Right hindlimb (tissue), 1 donor: ENCODE measurements at regions not wholly inside any gene's neighbourhood (a gene's known extent, or its start where the extent isn't known, plus 50 kb on each side); places are given as distances from the start of the nearest gene placed in this dataset.
"Not testable (repeated sequence)": the region's sequence is repeated elsewhere in the genome, so short reads cannot be mapped to it uniquely, and the experiment has no call there.

ENCODE experiments used
- DNase-seq: peaks from one replicate; pipeline ENCODE4 v3.0.0-alpha.2; 2018

DNA sequence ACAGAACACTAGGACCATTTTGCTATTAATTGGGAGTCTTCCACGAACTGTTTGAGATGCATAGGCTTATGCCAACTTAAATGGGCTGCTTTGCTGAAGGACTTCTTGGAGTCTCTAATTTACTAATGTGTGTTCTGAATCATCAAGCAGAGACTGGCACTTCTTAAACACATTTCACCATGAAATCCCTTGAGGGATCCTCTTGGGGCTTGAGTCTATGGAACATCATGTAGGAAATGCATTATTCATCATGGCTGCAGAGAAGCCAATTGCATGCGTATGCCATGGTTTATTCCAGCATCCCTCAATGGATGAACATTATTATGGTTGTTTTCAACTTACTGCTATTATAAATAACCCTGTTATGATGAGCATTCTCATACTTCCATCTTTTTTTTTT, 73.4 kb downstream of the FGD2 start:
- no peak for DNase-seq

DNA sequence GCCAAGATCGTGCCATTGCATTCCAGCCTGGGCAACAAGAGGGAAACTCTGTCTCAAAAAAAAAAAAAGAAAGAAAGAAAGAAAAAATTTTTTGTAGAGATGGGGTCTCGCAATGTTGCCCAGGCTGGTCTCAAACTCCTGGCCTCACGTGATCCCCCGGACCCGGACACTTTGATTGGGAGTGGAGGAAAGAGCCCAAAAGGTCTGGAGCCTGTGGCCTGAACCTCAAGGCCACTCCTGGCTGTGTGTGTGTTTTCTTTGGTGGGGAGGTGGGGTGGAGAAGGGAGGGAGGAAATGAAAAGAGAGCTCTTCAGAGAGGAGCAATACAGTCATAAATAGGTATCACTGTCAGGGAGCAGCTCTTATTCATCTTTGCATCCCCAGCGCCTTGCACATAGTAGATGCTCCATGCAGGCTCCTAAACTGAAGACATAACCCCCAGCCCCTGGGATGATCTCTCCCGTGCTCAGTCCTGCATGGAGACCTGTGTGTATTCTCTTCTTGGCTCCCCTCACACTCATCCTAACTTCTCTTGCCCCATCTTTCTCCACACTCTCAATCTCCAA, 75.7 kb downstream of the FGD2 start:
- no peak for DNase-seq

DNA sequence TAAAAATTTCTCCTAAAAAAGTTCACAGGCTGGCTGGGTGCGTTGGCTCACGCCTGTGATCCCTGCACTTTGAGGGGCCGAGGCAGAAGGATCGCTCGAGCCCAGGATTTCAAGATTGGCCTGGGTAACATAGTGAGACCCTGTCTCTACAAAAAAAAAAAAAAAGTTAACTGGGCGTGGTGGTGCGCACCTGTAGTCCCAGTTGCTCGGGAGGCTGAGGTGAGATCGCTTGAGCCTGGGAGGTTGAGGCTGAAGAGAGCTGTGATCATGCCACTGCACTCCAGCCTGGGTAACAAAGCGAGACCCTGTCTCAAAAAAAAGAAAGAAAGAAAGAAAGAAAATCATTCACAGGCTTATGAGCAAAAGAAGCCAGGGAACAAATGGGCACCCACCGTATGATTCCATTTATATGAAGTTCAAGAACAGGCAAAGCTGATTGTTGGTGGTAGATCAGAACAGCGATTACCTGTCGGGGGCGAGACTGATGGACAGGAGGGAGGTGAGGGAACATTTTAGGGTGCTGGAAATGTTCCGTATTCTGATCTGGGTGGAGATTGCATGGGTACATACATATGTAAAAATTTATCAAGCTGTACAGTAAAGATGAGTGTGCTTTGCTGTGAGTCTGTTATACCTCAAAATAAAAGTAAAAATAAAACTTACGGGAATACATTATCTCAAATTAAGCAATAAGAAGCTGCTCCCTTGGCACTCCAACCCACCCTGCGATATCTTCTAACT, 77.1 kb downstream of the FGD2 start:
- no peak for DNase-seq

DNA sequence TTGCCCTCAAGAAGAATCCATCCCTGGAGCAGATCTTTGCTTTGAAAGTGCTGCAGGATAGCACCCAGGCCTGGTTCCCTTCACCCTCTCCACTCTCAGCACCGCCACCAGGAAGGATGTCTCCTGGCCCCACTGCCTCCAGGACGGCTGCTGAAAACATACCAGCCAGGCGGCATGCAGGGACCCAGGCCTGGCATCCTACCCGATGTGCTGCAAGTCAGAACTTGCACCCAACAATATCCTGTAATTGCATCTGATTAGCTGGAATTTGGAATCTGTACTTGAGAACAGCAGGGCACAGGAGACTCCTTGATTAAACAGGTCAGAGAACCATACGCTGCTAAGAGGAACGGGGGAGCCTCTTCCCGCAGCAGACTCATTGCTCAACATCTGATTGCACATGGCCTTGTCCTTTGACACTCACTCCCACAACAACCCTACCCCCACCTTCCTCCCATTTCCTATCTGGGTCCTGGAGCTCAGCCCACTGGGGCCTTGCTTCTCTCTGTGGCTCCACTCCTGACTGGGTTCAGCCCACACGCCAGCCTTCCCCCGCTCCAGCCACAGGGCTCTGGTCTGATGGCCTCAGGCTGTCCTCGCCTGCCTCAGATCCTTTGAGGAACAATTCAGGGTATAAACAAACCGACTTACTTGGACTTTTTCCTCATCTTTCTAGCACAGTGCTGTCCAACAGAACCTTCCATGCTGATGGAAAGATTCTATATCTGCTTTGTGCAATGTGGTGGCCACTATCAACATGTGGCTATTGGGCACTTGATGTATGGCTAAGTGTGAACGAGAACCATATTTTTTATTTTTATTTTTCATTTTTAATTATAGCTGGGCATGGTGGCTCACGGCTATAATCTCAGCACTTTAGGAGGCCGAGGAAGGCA, 78.0 kb downstream of the FGD2 start:
- peak; percentile 35 for DNase-seq

DNA sequence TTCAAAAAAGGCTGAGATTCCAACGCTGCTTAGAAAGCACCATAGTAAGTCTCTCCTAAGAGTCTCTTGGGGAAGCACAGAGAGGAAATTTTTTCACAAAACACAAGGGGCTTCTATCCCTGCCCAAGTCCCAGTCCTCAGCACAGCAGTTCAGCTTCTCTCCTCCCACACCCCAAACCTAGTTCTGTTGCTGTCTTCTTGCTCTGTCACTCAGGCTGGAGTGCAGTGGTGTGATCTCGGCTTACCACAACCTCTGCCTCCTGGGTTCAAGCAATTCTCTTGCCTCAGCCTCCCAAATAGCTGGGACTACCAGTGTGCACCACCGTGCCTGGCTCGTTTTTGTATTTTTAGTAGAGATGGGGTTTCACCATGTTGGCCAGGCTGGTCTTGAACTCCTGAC, 79.2 kb downstream of the FGD2 start:
- DNase-seq, result not testable (repeated sequence)

DNA sequence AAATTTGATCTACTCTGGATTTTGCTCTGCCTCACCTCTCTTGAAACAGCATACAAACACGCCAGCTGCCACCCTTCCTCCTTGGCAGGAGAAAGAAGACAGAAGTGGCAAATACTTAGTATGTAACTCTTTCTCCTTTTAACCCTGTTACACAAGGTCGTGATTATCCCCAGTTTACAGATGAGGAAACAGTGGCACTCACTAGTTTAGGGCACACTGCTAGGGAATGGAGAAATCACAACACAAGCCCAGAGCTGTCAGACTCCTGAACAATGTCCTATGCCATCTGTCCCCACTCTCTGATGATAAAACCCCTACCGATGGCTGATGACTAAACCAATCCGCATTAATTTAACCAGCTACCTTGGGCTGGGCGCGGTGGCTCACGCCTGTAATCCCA, 79.7 kb downstream of the FGD2 start:
- no peak for DNase-seq

DNA sequence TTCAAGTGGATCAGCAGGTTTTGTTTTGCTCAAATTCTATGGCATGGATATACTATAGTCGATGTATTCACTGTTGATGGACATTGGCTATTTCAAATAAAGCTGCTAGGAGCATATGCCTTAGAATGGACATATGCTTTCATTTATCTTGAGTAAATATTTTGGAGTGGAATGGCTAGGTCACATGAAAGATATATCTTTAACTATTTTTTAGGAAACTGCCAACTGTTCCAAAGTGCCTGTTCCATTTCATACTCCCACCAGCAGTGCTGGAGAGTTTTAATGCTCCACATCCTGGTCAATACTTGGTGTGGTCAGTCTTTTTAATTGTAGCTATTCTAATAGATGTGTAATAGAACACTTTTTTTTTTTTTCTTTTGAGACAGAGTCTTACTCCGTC, 81.1 kb upstream of the PIM1 start:
- no peak for DNase-seq

DNA sequence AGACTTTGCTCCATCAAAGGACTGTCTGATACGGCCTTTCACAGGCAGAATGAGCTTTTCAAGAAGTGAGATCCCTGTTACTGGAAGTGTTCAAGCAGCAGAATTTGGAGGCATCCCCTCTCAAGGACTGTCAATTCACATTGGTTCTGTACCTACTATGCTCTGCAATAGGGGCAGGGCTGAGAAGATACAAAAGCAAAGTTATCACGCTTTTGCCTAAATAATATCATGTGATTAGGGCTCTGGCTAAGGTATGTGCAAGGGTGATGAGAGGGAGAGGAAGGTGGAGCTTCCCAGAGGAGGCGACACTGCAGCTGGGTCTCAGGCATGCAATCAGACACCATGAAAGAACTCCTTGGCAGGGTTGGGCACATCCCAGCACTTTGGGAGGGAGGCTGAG, 80.2 kb upstream of the PIM1 start:
- DNase-seq, result no peak

DNA sequence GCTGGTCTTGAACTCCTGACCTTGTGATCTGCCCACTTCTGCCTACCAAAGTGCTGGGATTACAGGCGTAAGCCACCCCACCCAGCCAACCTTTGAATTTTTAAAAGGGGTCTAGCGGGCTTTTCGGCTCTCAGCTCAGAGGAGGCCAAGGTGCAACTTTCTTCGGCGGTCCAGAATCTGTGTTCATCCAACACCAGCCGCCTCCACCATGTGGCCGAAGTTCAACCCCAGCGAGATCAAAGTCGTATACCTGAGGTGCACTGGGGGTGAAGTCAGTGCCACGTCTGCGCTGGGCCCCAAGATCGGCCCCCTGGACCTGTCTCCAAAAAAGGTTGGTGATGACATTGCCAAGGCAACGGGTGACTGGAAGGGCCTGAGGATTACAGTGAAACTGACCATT, 78.8 kb upstream of the PIM1 start:
- DNase-seq, result not testable (repeated sequence)

DNA sequence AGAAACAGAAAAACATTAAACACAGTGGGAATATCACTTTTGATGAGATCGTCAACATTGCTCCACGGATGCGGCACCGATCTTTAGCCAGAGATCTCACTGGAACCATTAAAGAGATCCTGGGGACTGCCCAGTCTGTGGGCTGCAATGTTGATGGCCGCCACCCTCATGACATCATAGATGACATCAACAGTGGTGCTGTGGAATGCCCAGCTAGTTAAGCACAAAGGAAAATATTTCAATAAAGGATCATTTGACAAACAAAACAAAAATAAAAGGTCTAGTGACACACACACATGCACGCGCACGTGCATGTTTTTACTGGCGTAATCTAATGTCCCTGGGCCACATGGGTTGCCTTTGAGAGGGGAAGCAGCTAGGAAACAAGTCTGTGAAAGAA, 78.4 kb upstream of the PIM1 start:
- not testable (repeated sequence) for DNase-seq

DNA sequence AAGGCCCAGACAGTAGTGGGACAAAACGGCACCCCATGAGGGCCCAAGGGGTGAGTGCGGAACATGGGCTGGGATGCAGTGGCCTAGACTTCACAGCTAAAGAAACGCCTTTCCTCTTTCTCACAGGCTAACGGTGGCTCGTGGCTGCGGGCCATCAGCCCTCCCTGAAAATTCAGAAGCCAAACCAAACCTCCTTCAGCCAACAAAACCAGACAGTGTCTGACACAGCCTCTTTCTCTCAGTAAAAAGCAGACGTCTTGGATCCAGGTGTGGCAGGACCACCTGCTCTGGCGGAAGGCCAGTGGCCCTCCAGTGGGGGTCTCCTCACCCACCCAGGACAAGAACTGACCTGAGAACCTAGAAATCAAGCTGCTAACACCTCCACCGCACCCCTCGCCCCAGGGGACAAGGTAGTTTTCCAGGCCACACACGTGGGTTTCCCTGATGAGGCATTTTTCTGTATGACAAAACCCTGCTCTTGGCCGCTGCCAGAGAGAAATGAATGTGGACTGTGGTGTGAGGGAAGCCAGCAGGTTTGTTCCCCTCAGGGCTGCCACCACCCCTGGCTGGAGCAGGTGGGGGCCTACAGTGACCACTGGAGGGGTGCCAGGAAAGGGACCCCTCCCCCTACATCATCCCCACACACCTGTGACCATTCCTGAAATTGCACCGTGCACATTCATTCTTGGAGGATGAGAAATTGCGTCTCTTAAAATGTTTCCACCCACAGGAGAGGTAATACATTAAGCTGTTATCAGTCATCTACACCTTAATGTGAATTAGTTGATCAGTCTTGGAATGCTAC, 76.8 kb upstream of the PIM1 start:
- DNase-seq, result peak; percentile 35

DNA sequence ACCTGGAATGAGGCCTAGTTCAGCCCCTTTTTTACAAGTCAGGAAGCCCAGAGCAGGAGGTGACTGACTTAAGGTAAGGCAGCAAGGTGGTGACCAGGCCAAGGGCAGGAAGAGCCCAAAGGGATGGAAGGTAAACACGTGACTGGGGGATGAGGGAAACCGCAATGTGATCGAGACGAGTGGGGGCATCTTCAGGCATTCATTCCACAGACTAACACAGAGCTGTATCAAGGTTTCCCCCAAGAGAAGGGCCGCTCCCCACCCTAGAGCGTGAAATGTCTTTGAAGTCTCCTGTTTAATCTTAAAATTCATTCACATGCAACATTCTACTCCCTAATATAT, 76.3 kb upstream of the PIM1 start:
- DNase-seq, result no peak

DNA sequence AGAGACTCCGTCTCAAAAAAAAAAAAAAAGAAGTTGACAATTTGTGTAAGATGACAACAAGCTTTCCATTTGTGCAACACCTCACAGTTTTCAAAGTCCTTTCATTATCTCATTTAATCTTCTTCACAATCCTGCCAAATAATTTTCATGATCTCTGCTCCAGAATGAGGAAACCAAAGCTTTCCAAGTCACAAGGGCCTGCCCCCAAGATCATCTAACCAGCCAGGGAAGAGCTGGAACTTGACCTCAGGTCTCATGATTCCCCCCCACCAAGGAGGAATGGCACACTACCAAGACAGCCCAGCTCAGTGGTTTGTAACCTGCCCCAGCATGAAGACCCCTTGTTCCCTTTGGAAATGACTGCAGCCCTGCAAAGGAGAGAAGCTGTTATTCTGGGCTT, 74.0 kb upstream of the PIM1 start:
- no peak for DNase-seq

DNA sequence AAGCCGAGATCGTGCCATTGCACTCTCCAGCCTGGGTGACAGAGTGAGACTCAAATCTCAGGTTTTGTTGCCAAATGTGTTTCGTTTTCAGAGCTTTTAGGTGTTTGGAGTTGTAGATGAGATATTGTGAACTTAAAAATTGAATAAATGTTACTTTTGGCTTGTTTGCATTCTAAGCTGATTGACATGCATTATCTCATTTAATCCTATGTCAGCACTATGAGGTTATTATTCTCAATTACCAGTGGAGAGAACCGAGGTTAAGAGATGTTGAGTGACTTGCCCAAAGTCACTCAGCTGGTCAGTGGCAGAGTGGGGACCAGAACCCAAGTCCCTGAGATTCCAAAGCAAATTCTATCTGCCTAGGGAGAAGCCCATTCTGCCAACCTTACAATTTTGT, 72.6 kb upstream of the PIM1 start:
- no peak for DNase-seq

DNA sequence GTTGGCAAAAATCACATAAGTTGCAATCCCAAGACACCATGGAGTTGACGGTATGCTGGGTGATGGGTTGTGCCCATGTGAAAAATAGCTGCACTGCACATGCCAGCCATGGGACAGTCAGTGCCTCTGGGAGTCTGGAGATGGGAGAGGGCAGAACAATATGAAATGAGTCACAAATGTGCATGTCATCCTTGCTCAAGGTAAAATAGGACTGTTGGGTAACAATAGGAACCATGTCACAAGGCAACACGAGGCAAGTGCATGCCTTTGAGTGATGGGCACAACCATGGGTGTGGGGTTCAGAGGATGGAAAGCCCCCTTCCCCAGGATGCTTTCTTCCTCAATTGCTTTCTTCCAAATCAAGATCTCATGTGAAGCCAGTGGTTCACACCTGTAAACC, 70.5 kb upstream of the PIM1 start:
- no peak for DNase-seq

DNA sequence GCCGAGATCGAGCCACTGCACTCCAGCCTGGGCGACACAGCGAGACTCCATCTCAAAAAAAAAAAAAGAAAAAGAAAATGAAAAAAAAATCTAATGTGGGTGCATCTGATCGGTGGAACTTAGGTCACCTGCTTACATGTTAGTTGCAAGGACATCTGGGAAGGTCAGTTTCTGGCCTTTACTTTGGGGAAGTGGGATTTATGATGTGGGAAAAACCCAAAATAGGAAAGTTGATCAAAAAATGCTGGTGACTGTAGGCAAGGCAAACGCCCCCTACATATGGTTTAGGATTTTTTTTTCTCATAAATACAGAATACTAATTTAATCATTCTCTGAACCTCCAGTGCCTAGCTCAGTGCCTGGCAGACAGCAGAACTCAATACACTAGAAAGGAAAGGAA, 69.2 kb upstream of the PIM1 start:
- DNase-seq, result no peak

DNA sequence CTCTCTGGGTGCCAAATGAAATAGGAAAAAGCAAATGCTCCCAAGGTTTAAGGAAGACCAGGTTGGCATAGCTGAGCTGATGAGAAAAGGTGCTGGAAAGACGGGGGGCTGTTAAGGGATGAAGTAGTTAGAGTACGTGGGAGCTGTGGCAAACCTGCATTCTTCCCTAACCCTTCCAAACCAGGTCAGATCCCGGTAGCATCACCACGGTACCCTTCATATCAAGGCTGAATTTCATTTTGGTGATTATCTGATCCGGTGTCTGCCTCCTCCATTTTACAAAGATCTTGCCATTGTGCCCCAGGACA, 68.0 kb upstream of the PIM1 start:
- DNase-seq, result no peak

DNA sequence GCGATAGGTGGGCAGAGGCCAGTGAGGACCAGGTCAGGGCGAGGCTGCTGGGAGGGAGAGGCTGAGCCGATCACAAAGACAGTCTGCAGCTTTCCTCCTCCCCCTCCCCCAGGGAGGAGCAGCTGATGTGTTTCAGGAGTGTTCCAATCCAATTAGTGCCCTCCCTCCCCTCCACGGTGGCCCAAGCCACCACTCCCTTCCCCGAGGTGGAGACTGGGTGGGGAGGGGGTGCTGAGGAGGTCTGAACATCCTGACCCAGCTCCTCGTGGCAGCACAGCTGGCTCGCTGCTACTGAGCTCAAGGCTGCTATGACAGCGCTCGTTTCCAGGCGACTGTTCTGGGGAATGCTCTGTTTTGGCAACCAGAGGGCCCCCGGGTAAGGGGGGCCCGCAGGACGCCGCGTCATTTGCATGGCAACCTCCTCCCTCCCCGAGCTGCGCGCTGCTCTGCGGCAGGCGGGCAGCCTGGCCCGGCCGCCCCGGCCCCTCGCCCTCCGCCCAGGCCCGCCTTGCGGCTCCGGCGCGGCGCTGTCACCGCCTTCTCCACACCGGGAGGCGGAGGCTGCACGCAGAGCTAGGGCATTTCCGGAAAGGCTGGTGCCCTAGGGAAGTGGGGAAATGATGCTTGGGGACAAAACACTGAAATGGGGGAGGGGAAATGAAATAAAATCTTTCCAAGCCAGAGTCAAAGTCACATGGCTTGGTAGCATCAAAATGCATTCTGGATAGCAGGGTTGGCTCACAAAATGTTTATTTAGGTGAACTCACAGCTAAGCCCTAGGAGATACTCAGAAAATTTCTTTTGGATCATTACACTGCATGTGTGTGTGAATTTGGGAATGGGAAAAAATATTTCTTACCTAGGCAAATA, 67.4 kb upstream of the PIM1 start:
- DNase-seq, result peak; percentile 94

DNA sequence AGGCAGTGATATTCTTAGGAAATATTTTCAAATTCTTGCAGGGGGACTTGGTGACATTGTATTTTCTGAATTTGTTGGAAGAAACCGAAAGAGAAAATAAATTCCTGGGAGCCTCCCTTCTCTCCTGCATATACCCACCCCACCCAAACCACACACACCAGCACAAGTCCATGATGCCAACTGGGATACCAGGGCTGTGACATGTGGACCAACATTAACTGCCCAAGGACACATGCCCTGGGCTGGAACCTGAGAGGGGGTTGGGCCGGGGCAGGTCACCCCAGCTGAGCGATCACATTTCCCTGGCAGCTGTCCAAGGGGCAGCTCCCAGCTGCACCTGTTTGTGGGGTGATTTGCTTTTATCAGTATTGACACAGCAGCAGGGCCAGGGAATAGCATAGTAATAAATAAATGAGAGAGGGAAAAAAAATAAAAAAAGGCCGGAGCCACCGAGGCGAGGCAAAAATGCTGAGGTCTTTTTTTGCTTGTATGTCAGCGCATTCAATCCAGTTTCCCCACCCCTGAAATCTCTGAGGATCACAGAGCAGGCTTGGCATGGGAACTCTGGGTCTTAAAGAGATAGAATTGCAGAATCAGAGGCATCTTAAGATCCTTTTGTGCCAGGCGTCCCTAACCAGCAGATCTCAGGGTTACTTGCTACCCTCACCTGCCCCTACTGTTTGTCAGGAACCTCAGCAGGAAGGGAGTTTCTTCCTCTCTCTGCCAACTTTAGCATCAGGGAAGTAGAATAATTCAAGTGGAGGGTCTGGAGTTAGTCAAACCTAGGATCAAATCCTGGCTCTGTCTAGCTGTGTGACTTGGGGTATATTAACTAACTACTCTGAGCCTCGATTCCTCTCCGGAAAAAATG, 66.5 kb upstream of the PIM1 start:
- peak; percentile 75 for DNase-seq

DNA sequence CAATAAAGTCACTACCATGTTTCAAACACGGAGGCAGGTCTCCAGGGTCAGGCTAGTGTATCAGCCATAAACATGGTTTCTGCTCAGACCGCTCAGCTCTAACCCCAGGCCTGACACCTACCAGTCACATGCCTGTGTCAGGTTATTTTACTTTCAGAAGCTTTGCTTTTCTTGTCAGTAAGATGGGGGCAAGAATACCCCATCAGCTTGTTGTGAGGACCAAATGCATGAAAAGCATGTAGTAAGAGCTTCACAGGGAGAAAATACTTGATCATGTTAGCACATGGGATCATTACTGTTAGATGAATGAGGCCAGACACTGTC, 65.2 kb upstream of the PIM1 start:
- DNase-seq, result no peak
